A549 (cell line): ENCODE measurements at regions not wholly inside any gene's neighbourhood (a gene's known extent, or its start where the extent isn't known, plus 50 kb on each side); places are given as distances from the start of the nearest gene placed in this dataset.

ENCODE experiments used
- ATAC-seq, 2 experiments: fragments of 200-7000 bp in 1 of 2; fragments of >200 bp in 1 of 2; cut with Nextera tagmentation in 1 of 2; cut with Tn5 transposase in 1 of 2; 3 replicates each; pipeline versions ENCODE4 v1.8.0 to v1.9.1; 2018 to 2020; ENCODE audit warnings: mild to moderate bottlenecking in 1 of 2, moderate library complexity in 1 of 2
- CTCF ChIA-PET: fragments of 300-600 bp; sonication (Branson Sonifier 250); formaldehyde crosslinking; extraction: SDS; loops from one replicate; lab custom pipeline; 2021; ENCODE audit warnings: antibody characterized with exemption, inconsistent platforms; lab: Yijun Ruan, JAX
- POLR2A ChIA-PET: fragments of 350-600 bp; formaldehyde crosslinking; extraction: SDS; loops from one replicate; lab custom pipeline; 2021; ENCODE audit warnings: antibody characterized with exemption, inconsistent platforms; lab: Yijun Ruan, JAX
- DNase-seq, 2 experiments: peaks; one replicate each; pipeline versions ENCODE4 v3.0.0 to v3.0.0-alpha.2; 2011 to 2016; ENCODE audit warnings: low read depth in 1 of 2, low spot score in 1 of 2
- FAIRE-seq: peaks from 2 replicates; lab custom pipeline; 2011; peaks lifted over from hg19 to GRCh38; lab: Jason Lieb, UNC
- H3K27ac ChIP-seq, 2 experiments: fragments of >200 bp; sonication (Bioruptor Twin); formaldehyde crosslinking; 3 replicates each; pipeline ENCODE4 v1.5.1; 2016 to 2017
- H3K4me1 ChIP-seq: fragments of >200 bp; sonication (Bioruptor Twin); formaldehyde crosslinking; 3 replicates; pipeline ENCODE4 v1.6.1; 2016
- H3K4me2 ChIP-seq: fragments of >200 bp; sonication (Bioruptor Twin); formaldehyde crosslinking; 3 replicates; pipeline ENCODE4 v1.6.1; 2016
- H3K4me3 ChIP-seq: fragments of >200 bp; sonication (Bioruptor Twin); formaldehyde crosslinking; 3 replicates; pipeline ENCODE4 v1.5.1; 2016
- H3K9me3 ChIP-seq: fragments of >200 bp; sonication (Bioruptor Twin); formaldehyde crosslinking; 3 replicates; pipeline ENCODE4 v1.6.1; 2016
- BHLHE40 ChIP-seq: IDR thresholded peaks from 2 replicates; pipeline ENCODE4 v1.6.1; 2012; ENCODE audit warnings: low read depth, low read length, inconsistent platforms
- CBX2 ChIP-seq: fragments of 200-600 bp; sonication (generic); IDR thresholded peaks from 2 replicates; pipeline ENCODE4 v1.6.1; 2016; ENCODE audit warnings: low read depth, mild to moderate bottlenecking, borderline replicate concordance
- CBX8 ChIP-seq: fragments of 200-600 bp; sonication (generic); IDR thresholded peaks from 2 replicates; pipeline ENCODE4 v1.6.1; 2016
- CEBPB ChIP-seq, 2 experiments: fragments of >200 bp in 1 of 2; sonication (Bioruptor Twin) in 1 of 2; formaldehyde crosslinking in 1 of 2; IDR thresholded peaks; 2 replicates each; pipeline ENCODE4 v1.6.1; 2012 to 2016
- CHD2 ChIP-seq: fragments of 150-350 bp; IDR thresholded peaks from 2 replicates; pipeline ENCODE4 v1.6.1; 2014; ENCODE audit warnings: low read length; ENCODE audit not compliant: partially characterized antibody
- E2F6 ChIP-seq: IDR thresholded peaks from 2 replicates; pipeline ENCODE4 v1.6.1; 2012; ENCODE audit warnings: low read depth, borderline replicate concordance
- EHF ChIP-seq: fragments of 250-450 bp; sonication (Bioruptor Pico); IDR thresholded peaks from 2 replicates; pipeline ENCODE4 v1.5.0; 2020; ENCODE audit warnings: mild to moderate bottlenecking
- EHMT2 ChIP-seq: fragments of 200-600 bp; sonication (generic); IDR thresholded peaks from 2 replicates; pipeline ENCODE4 v1.6.1; 2016; ENCODE audit warnings: antibody characterized with exemption, low read depth, mild to moderate bottlenecking, moderate library complexity
- FOSL2 ChIP-seq, 2 experiments: fragments of 450-650 bp in 1 of 2; fragments of >200 bp in 1 of 2; sonication (Bioruptor Twin) in 1 of 2; formaldehyde crosslinking; IDR thresholded peaks; 2 replicates each; pipeline versions ENCODE4 v1.5.0 to v1.6.1; 2016 to 2020; ENCODE audit warnings: mild to moderate bottlenecking in 1 of 2, moderate library complexity in 1 of 2
- FOXS1 ChIP-seq: fragments of 250-450 bp; sonication (Bioruptor Pico); IDR thresholded peaks from 2 replicates; pipeline ENCODE4 v1.5.0; 2020; ENCODE audit warnings: mild to moderate bottlenecking, moderate library complexity
- HDAC2 ChIP-seq: fragments of 200-600 bp; sonication (generic); IDR thresholded peaks from 2 replicates; pipeline ENCODE4 v1.6.1; 2016
- HES2 ChIP-seq: fragments of >200 bp; sonication (Bioruptor Twin); formaldehyde crosslinking; IDR thresholded peaks from 2 replicates; pipeline ENCODE4 v1.6.1; 2016
- JUNB ChIP-seq: fragments of >200 bp; sonication (Bioruptor Twin); formaldehyde crosslinking; IDR thresholded peaks from 2 replicates; pipeline ENCODE4 v1.6.1; 2016
- KDM5A ChIP-seq: fragments of 200-600 bp; sonication (generic); IDR thresholded peaks from 2 replicates; pipeline ENCODE4 v1.6.1; 2016; ENCODE audit warnings: antibody characterized with exemption, mild to moderate bottlenecking
- MAFK ChIP-seq: fragments of 450-650 bp; IDR thresholded peaks from 2 replicates; pipeline ENCODE4 v1.6.1; 2014; ENCODE audit not compliant: partially characterized antibody
- NR3C1 ChIP-seq: fragments of >200 bp; sonication (Bioruptor Twin); formaldehyde crosslinking; IDR thresholded peaks from 3 replicates; pipeline ENCODE4 v1.6.1; 2017
- PHF8 ChIP-seq: fragments of 200-600 bp; sonication (generic); IDR thresholded peaks from 2 replicates; pipeline ENCODE4 v1.6.1; 2016; ENCODE audit warnings: low read depth, mild to moderate bottlenecking, antibody characterized with exemption, moderate library complexity, borderline replicate concordance
- POLR2A ChIP-seq: IDR thresholded peaks from 2 replicates; pipeline ENCODE4 v1.6.1; 2012; ENCODE audit warnings: mild to moderate bottlenecking, low read length
- POLR2AphosphoS2 ChIP-seq: conservative IDR thresholded peaks from 2 replicates; pipeline ENCODE4 v1.6.1; 2012; ENCODE audit warnings: low read length, improper control_type of control experiment, inconsistent platforms
- RAD21 ChIP-seq, 2 experiments: fragments of >200 bp in 1 of 2; sonication (Bioruptor Twin) in 1 of 2; formaldehyde crosslinking in 1 of 2; IDR thresholded peaks in 1 of 2; conservative IDR thresholded peaks in 1 of 2; 2 replicates in 1 of 2; 3 replicates in 1 of 2; pipeline ENCODE4 v1.6.1; 2012 to 2018; ENCODE audit warnings: inconsistent platforms in 1 of 2
- RARB ChIP-seq: fragments of 250-450 bp; sonication (Bioruptor Pico); IDR thresholded peaks from 2 replicates; pipeline ENCODE4 v1.8.0; 2021; ENCODE audit warnings: mild to moderate bottlenecking, moderate library complexity
- RCOR1 ChIP-seq: fragments of 150-350 bp; IDR thresholded peaks from 2 replicates; pipeline ENCODE4 v1.6.1; 2014; ENCODE audit warnings: antibody characterized with exemption, low read length, low read depth
- REST ChIP-seq: fragments of 200-600 bp; sonication (generic); IDR thresholded peaks from 2 replicates; pipeline ENCODE4 v1.6.1; 2016; ENCODE audit warnings: antibody characterized with exemption, mild to moderate bottlenecking, moderate library complexity
- RFX5 ChIP-seq: fragments of 450-650 bp; IDR thresholded peaks from 2 replicates; pipeline ENCODE4 v1.7.1; 2014; ENCODE audit warnings: antibody characterized with exemption, mild to moderate bottlenecking, moderate library complexity
- RNF2 ChIP-seq: fragments of 200-600 bp; sonication (generic); IDR thresholded peaks from 2 replicates; pipeline ENCODE4 v1.6.1; 2016; ENCODE audit warnings: low read depth, mild to moderate bottlenecking, antibody characterized with exemption, moderate library complexity, borderline replicate concordance
- SREBF2 ChIP-seq: fragments of 450-650 bp; IDR thresholded peaks from 2 replicates; pipeline ENCODE4 v1.6.1; 2014; ENCODE audit warnings: mild to moderate bottlenecking, moderate library complexity
- ZC3H11A ChIP-seq: fragments of 450-650 bp; IDR thresholded peaks from 2 replicates; pipeline ENCODE4 v1.6.1; 2014; ENCODE audit warnings: antibody characterized with exemption, mild to moderate bottlenecking
- ZFP36 ChIP-seq: fragments of 450-650 bp; IDR thresholded peaks from 2 replicates; pipeline ENCODE4 v1.6.1; 2014; ENCODE audit warnings: borderline replicate concordance; ENCODE audit not compliant: partially characterized antibody
- ZSCAN20 ChIP-seq: fragments of 250-450 bp; sonication (Bioruptor Pico); IDR thresholded peaks from 2 replicates; pipeline ENCODE4 v1.8.0; 2022; ENCODE audit warnings: mild to moderate bottlenecking, moderate library complexity
- WGBS: methylation state at CpG from one replicate; pipeline ENCODE4 v1.1.6; 2017; ENCODE audit errors: missing lambda C conversion rate; 5-methylcytosine and 5-hydroxymethylcytosine counted together
- TF ChIP-seq, protein P1 (sequence below): IDR thresholded peaks from 2 replicates; pipeline ENCODE4 v1.6.1; 2012
- TF ChIP-seq, protein P2 (sequence below): fragments of 450-650 bp; IDR thresholded peaks from 2 replicates; pipeline ENCODE4 v1.6.1; 2014; ENCODE audit warnings: antibody characterized with exemption

DNA sequence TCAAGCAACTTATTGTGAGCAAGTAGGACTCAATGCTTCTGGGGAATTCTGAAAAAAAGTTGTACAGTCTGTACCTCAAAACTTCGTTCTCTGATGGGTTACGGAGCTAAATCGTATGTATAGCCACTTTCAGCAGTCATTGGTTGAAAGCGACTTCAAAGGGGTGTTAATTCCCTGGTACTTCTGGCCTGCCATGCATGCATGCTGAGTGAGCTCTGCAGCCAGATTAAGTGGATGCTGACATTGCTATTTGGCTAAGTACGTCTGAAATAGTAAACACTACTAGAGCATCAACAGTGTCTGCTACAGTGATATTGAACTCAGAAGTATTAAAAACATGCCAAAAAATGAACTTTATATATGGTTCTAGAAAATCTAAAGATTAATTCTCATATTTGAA lies 1183.1 kb upstream of the PCDH20 start:
- 14% methylated on average over 5 of the region's 5 CpGs for WGBS
- DNase-seq = no peak
- H3K4me3 ChIP-seq = no peak overlapping the region
- ChIA-PET POLR2A (no interaction called here), CTCF (no interaction called here)
- no peak overlapping the region for H3K27ac ChIP-seq
- no peaks in the 10 kb centered on the region for H3K4me1 ChIP-seq
- no peak for ATAC-seq
- no peak for FAIRE-seq
- H3K9me3 ChIP-seq = no peaks in the 10 kb centered on the region
- H3K4me2 ChIP-seq = 0 out of 3 replicates have a peak overlapping the region, but pooled peaks have one; percentile 15
- no peak for TF ChIP-seq REST
- no peak for TF ChIP-seq HES2
- TF ChIP-seq SREBF2 = no peak
- TF ChIP-seq E2F6 = no peak
- TF ChIP-seq CHD2 = no peak
- TF ChIP-seq, protein P1, sequence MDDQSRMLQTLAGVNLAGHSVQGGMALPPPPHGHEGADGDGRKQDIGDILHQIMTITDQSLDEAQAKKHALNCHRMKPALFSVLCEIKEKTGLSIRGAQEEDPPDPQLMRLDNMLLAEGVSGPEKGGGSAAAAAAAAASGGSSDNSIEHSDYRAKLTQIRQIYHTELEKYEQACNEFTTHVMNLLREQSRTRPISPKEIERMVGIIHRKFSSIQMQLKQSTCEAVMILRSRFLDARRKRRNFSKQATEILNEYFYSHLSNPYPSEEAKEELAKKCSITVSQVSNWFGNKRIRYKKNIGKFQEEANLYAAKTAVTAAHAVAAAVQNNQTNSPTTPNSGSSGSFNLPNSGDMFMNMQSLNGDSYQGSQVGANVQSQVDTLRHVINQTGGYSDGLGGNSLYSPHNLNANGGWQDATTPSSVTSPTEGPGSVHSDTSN = no peak
- TF ChIP-seq FOSL2 (IDR thresholded peaks at IDR 0.05) = no peak
- TF ChIP-seq FOSL2 (CRISPR knock-in tag; IDR thresholded peaks at IDR 0.05) = no peak
- no peak for TF ChIP-seq ZC3H11A
- TF ChIP-seq RFX5 = no peak
- TF ChIP-seq RCOR1 = no peak
- TF ChIP-seq RAD21 (conservative IDR thresholded peaks at IDR 0.05 in 1 of 2, IDR thresholded peaks at IDR 0.05 in 1 of 2) = no peak
- no peak for TF ChIP-seq KDM5A
- no peak for TF ChIP-seq RARB (CRISPR knock-in tag)
- no peak for TF ChIP-seq RNF2
- TF ChIP-seq, protein P2, sequence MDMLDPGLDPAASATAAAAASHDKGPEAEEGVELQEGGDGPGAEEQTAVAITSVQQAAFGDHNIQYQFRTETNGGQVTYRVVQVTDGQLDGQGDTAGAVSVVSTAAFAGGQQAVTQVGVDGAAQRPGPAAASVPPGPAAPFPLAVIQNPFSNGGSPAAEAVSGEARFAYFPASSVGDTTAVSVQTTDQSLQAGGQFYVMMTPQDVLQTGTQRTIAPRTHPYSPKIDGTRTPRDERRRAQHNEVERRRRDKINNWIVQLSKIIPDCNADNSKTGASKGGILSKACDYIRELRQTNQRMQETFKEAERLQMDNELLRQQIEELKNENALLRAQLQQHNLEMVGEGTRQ = no peak
- TF ChIP-seq CBX2 = no peak
- TF ChIP-seq POLR2AphosphoS2 = no peak
- no peak for TF ChIP-seq MAFK

- FAIRE-seq = no peak
- no peak for ATAC-seq
- no peak for DNase-seq
- no peaks in the 10 kb centered on the region for H3K9me3 ChIP-seq
- no peak overlapping the region for H3K27ac ChIP-seq
- POLR2A ChIA-PET = no interaction called here
- no peak overlapping the region for H3K4me2 ChIP-seq
- no peaks in the 10 kb centered on the region for H3K4me1 ChIP-seq
- no peak overlapping the region for H3K4me3 ChIP-seq
- CTCF ChIA-PET = no interaction called here
- TF ChIP-seq CEBPB (IDR thresholded peaks at IDR 0.05) = no peak
- no peak for TF ChIP-seq CBX8
- no peak for TF ChIP-seq PHF8
- no peak for TF ChIP-seq POLR2A
- no peak for TF ChIP-seq EHF (CRISPR knock-in tag)
- TF ChIP-seq MAFK = no peak
- TF ChIP-seq JUNB = no peak
- no peak for TF ChIP-seq FOXS1
- TF ChIP-seq BHLHE40 = no peak
- TF ChIP-seq RNF2 = no peak
- no peak for TF ChIP-seq HDAC2
- no peak for TF ChIP-seq POLR2AphosphoS2
- no peak for TF ChIP-seq SREBF2
- no peak for TF ChIP-seq HES2
- TF ChIP-seq ZSCAN20 = no peak
- no peak for TF ChIP-seq EHMT2
- TF ChIP-seq ZFP36 = no peak
- no peak for TF ChIP-seq NR3C1
Observed at GRCh38 chr13:62595976-62596375, 1180.3 kb upstream of the PCDH20 start.
